Ecto neural progenitor cell (in vitro differentiated cells): ENCODE measurements at regions not wholly inside any gene's neighbourhood (a gene's known extent, or its start where the extent isn't known, plus 50 kb on each side); places are given as distances from the start of the nearest gene placed in this dataset.

ENCODE experiments used
- DNase-seq: peaks from one replicate; pipeline ENCODE4 v3.0.0-alpha.2; 2018; ENCODE audit warnings: low spot score

GRCh38 chr5:117302949-117303348 lies 728.3 kb upstream of the SEMA6A start:
- DNase-seq, result no peak

- DNase-seq, result no peak
Observed at GRCh38 chr5:117302473-117302872, 727.9 kb upstream of the SEMA6A start.

GRCh38 chr5:117299936-117300328 lies 725.3 kb upstream of the SEMA6A start:
- DNase-seq, result no peak

GRCh38 chr5:117299224-117299935 lies 724.8 kb upstream of the SEMA6A start:
- no peak for DNase-seq

GRCh38 chr5:117296872-117297271 lies 722.2 kb upstream of the SEMA6A start:
- no peak for DNase-seq

- no peak for DNase-seq
Observed at GRCh38 chr5:117295941-117296340, 721.3 kb upstream of the SEMA6A start.

GRCh38 chr5:117286813-117287212 lies 712.2 kb upstream of the SEMA6A start:
- no peak for DNase-seq

GRCh38 chr5:117271656-117272055 lies 697.0 kb upstream of the SEMA6A start:
- DNase-seq, result no peak

- no peak for DNase-seq
Observed at GRCh38 chr5:117266280-117266679, 691.7 kb upstream of the SEMA6A start.

GRCh38 chr5:117263231-117263630 lies 688.6 kb upstream of the SEMA6A start:
- DNase-seq, result no peak

GRCh38 chr5:117262572-117263131 lies 688.0 kb upstream of the SEMA6A start:
- DNase-seq, result no peak

- DNase-seq, result no peak
Observed at GRCh38 chr5:117261948-117262571, 687.4 kb upstream of the SEMA6A start.

- no peak for DNase-seq
Observed at GRCh38 chr5:117255211-117256027, 680.8 kb upstream of the SEMA6A start.

- DNase-seq, result no peak
Observed at GRCh38 chr5:117252566-117252965, 677.9 kb upstream of the SEMA6A start.

GRCh38 chr5:117249086-117249815 lies 674.6 kb upstream of the SEMA6A start:
- no peak for DNase-seq

GRCh38 chr5:117246424-117246823 lies 671.8 kb upstream of the SEMA6A start:
- DNase-seq, result no peak

GRCh38 chr5:117245130-117245529 lies 670.5 kb upstream of the SEMA6A start:
- no peak for DNase-seq

- DNase-seq, result no peak
Observed at GRCh38 chr5:117242028-117242427, 667.4 kb upstream of the SEMA6A start.

GRCh38 chr5:117236941-117237340 lies 662.3 kb upstream of the SEMA6A start:
- no peak for DNase-seq

GRCh38 chr5:117235786-117236185 lies 661.2 kb upstream of the SEMA6A start:
- DNase-seq, result no peak

GRCh38 chr5:117230375-117230774 lies 655.8 kb upstream of the SEMA6A start:
- no peak for DNase-seq

GRCh38 chr5:117220730-117221129 lies 646.1 kb upstream of the SEMA6A start:
- DNase-seq, result no peak
